HG03064 (cell line): ENCODE measurements at regions not wholly inside any gene's neighbourhood (a gene's known extent, or its start where the extent isn't known, plus 50 kb on each side); places are given as distances from the start of the nearest gene placed in this dataset.
"Not testable (repeated sequence)": the region's sequence is repeated elsewhere in the genome, so short reads cannot be mapped to it uniquely, and the experiment has no call there.

Experiments used
- ATAC-seq: cut with Tn5 transposase; IDR thresholded peaks from one replicate; pipeline ENCODE4 v1.9.1; 2021; ENCODE audit warnings: low read depth; ENCODE audit not compliant: unreplicated experiment

- no peak for ATAC-seq
Observed at GRCh38 chr13:70817576-70817975, 709.3 kb upstream of the KLHL1 start.

GRCh38 chr13:70816853-70817252 is 708.6 kb upstream of the KLHL1 start:
- ATAC-seq, result no peak

GRCh38 chr13:70814684-70815083 is 706.4 kb upstream of the KLHL1 start:
- no peak for ATAC-seq

GRCh38 chr13:70812481-70812880 is 704.2 kb upstream of the KLHL1 start:
- no peak for ATAC-seq

GRCh38 chr13:70809588-70809987 is 701.3 kb upstream of the KLHL1 start:
- ATAC-seq, result no peak

- no peak for ATAC-seq
Observed at GRCh38 chr13:70798385-70798784, 690.1 kb upstream of the KLHL1 start.

GRCh38 chr13:70795484-70795883 is 687.2 kb upstream of the KLHL1 start:
- no peak for ATAC-seq

- ATAC-seq, result no peak
Observed at GRCh38 chr13:70792121-70792520, 683.9 kb upstream of the KLHL1 start.

- no peak for ATAC-seq
Observed at GRCh38 chr13:70789751-70790150, 681.5 kb upstream of the KLHL1 start.

GRCh38 chr13:70788074-70788473 is 679.8 kb upstream of the KLHL1 start:
- ATAC-seq, result no peak

GRCh38 chr13:70784207-70784989 is 676.1 kb upstream of the KLHL1 start:
- ATAC-seq, result no peak

GRCh38 chr13:70769817-70770216 is 661.6 kb upstream of the KLHL1 start:
- ATAC-seq, result no peak

GRCh38 chr13:70758932-70759331 is 650.7 kb upstream of the KLHL1 start:
- ATAC-seq, result no peak

GRCh38 chr13:70756088-70756487 is 647.8 kb upstream of the KLHL1 start:
- ATAC-seq, result no peak

- ATAC-seq, result no peak
Observed at GRCh38 chr13:70755456-70755855, 647.2 kb upstream of the KLHL1 start.

GRCh38 chr13:70747262-70747661 is 639.0 kb upstream of the KLHL1 start:
- ATAC-seq, result no peak

- ATAC-seq, result not testable (repeated sequence)
Observed at GRCh38 chr13:70746469-70746868, 638.2 kb upstream of the KLHL1 start.

GRCh38 chr13:70736622-70737317 is 628.5 kb upstream of the KLHL1 start:
- ATAC-seq, result no peak

- ATAC-seq, result no peak
Observed at GRCh38 chr13:70732611-70733010, 624.4 kb upstream of the KLHL1 start.

GRCh38 chr13:70729369-70729768 is 621.1 kb upstream of the KLHL1 start:
- no peak for ATAC-seq

GRCh38 chr13:70723732-70724131 is 615.5 kb upstream of the KLHL1 start:
- ATAC-seq, result no peak

GRCh38 chr13:70720386-70720785 is 612.1 kb upstream of the KLHL1 start:
- ATAC-seq, result no peak
